MCF 10A (cell line): ENCODE measurements at regions not wholly inside any gene's neighbourhood (a gene's known extent, or its start where the extent isn't known, plus 50 kb on each side); places are given as distances from the start of the nearest gene placed in this dataset.

Experiments used
- BruUV-seq: library from RNA; stranded (reverse); fragments of 400-500 nt; replicated peaks from 2 replicates; lab custom pipeline; 2021; lab: Mats Ljungman, UMichigan
- CTCF ChIA-PET: fragments of 300-600 bp; sonication (Branson Sonifier 250); formaldehyde crosslinking; extraction: SDS; loops from one replicate; lab custom pipeline; 2021; ENCODE audit warnings: antibody characterized with exemption, inconsistent platforms; lab: Yijun Ruan, JAX
- POLR2A ChIA-PET: fragments of 300-600, 350-650 bp; sonication (Branson Sonifier 250); formaldehyde crosslinking; extraction: SDS; loops from one replicate; lab custom pipeline; 2020; ENCODE audit warnings: antibody characterized with exemption, inconsistent platforms; lab: Yijun Ruan, JAX
- DNase-seq: peaks from one replicate; pipeline ENCODE4 v3.0.0-alpha.2; 2018; ENCODE audit not compliant: unreplicated experiment
- H3K27ac Mint-ChIP-seq: one replicate; pipeline ENCODE4 v1.8.0; 2022; ENCODE audit warnings: mild to moderate bottlenecking, low read depth, mixed read lengths; ENCODE audit not compliant: unreplicated experiment
- H3K27me3 Mint-ChIP-seq: one replicate; pipeline ENCODE4 v1.8.0; 2022; ENCODE audit warnings: mixed read lengths; ENCODE audit not compliant: insufficient read depth, unreplicated experiment
- H3K36me3 Mint-ChIP-seq: one replicate; pipeline ENCODE4 v1.8.0; 2022; ENCODE audit warnings: mild to moderate bottlenecking, moderate library complexity, mixed read lengths; ENCODE audit not compliant: insufficient read depth, unreplicated experiment
- H3K4me1 Mint-ChIP-seq: one replicate; pipeline ENCODE4 v1.8.0; 2022; ENCODE audit warnings: mixed read lengths; ENCODE audit not compliant: insufficient read depth, unreplicated experiment
- H3K4me3 Mint-ChIP-seq: one replicate; pipeline ENCODE4 v1.8.0; 2022; ENCODE audit warnings: mild to moderate bottlenecking, moderate library complexity, mixed read lengths; ENCODE audit not compliant: unreplicated experiment
- H3K9me3 Mint-ChIP-seq: one replicate; pipeline ENCODE4 v1.8.0; 2022; ENCODE audit warnings: mixed read lengths; ENCODE audit not compliant: unreplicated experiment
- intact Hi-C: fragments of 100-400 bp; cut with micrococcal nuclease; formaldehyde crosslinking; loops from 2 replicates; pipeline ENCODE4 v1.14.1; 2022
- TF ChIP-seq, protein P1 (sequence below): fragments of 200-600 bp; IDR thresholded peaks from one replicate; pipeline ENCODE4 v1.8.0; 2022; ENCODE audit warnings: antibody characterized with exemption, mild to moderate bottlenecking; ENCODE audit not compliant: unreplicated experiment

DNA sequence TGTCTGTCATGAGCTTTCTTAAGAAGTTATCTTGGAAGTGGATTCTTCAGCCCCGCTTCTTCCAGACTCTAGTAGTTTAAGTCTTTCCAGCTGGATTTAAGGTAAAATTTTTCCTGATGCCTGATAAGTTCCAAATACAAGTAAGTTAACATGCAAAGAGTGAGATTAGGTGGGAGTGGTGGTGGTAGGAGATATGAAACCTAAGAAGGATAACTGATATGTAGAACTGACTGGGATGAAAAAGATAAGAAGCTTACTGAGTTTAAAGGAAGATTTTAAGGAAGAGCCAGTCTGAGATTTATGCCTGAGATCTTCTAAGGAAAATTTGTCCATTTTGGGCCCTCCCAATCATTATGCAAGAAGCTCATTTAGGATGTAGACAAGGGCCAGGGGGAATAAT is 250.9 kb upstream of the SYT10 start:
- TF ChIP-seq, protein P1, sequence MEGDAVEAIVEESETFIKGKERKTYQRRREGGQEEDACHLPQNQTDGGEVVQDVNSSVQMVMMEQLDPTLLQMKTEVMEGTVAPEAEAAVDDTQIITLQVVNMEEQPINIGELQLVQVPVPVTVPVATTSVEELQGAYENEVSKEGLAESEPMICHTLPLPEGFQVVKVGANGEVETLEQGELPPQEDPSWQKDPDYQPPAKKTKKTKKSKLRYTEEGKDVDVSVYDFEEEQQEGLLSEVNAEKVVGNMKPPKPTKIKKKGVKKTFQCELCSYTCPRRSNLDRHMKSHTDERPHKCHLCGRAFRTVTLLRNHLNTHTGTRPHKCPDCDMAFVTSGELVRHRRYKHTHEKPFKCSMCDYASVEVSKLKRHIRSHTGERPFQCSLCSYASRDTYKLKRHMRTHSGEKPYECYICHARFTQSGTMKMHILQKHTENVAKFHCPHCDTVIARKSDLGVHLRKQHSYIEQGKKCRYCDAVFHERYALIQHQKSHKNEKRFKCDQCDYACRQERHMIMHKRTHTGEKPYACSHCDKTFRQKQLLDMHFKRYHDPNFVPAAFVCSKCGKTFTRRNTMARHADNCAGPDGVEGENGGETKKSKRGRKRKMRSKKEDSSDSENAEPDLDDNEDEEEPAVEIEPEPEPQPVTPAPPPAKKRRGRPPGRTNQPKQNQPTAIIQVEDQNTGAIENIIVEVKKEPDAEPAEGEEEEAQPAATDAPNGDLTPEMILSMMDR, result no peak
- Mint-ChIP-seq H3K4me3 (no peak overlapping the region), H3K27ac (no peak overlapping the region), H3K4me1 (no peaks in the 10 kb centered on the region), H3K9me3 (peaks cover 21% of the 10 kb centered on the region), H3K36me3 (no peaks in the 10 kb centered on the region), H3K27me3 (no peaks in the 10 kb centered on the region)
- no TSS peak for BruUV-seq
- intact Hi-C loops, result no loop called here
- ChIA-PET CTCF (no interaction called here), POLR2A (no interaction called here)
- no peak for DNase-seq

DNA sequence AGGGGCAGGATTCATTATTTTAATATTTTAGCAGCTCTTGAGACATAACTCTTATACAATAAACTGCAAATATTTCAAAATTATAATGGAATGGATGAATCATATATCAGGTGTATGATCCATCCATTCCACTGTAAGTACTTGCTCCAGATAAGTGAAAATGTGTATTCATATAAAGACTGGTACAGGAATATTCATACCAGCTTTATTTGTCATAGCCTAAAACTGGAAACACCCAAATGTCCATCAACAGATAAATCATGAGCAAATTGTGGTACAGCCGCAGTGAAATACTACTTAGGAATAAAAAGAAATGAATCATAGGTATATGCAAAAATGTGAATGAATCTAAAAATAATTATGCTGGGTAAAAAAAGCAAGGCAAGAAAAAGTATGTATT is 263.6 kb upstream of the SYT10 start:
- H3K36me3 Mint-ChIP-seq, result no peaks in the 10 kb centered on the region
- H3K9me3 Mint-ChIP-seq, result peaks cover 12% of the 10 kb centered on the region
- BruUV-seq, result no TSS peak
- no peaks in the 10 kb centered on the region for H3K27me3 Mint-ChIP-seq
- TF ChIP-seq, protein P1, result no peak
- no peak for DNase-seq
- H3K4me3 Mint-ChIP-seq, result no peak overlapping the region
- CTCF ChIA-PET, result no interaction called here
- no peak overlapping the region for H3K27ac Mint-ChIP-seq
- no peaks in the 10 kb centered on the region for H3K4me1 Mint-ChIP-seq
- intact Hi-C loops, result no loop called here
- POLR2A ChIA-PET, result no interaction called here

DNA sequence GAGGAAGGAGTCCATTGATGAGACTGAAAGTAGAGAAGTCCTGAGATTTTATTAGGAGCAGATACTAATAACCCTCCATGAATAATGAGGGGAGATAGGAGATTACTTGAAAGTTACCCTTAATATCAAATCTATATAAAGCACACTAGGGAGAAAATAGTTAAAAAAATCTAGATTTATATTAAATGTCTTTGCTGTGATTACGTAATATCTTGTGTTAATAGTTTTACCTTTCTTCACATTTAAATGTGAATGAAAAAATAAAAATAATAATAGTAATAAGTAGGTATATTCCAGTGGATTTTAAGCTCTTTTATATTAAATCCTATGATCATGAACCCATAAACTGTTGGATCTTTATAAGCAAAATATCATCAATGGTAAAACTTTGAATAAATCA is 267.3 kb upstream of the SYT10 start:
- BruUV-seq, result no TSS peak
- no peak overlapping the region for H3K4me3 Mint-ChIP-seq

DNA sequence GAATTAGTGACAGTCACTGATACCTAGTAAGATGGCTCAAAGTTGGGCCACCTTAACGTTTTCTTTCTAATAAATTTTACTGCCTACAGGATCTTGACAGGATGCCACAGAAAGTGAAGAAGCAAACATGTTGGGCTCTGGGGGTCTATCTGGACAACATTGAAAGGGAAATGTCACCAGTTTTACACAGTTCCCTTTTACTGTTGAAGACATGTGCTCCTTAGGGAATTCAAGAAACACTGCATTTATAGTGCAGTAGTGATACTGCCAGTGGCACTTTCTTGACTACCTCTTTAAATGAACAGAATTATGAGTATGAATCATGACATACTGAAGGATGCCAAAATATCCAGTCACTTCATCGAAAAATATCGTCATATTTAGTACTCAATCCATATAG is 269.3 kb upstream of the SYT10 start:
- no TSS peak for BruUV-seq
- H3K27ac Mint-ChIP-seq, result no peak overlapping the region
- POLR2A ChIA-PET, result no interaction called here
- TF ChIP-seq, protein P1, result no peak
- intact Hi-C loops, result no loop called here
- no peaks in the 10 kb centered on the region for H3K27me3 Mint-ChIP-seq
- CTCF ChIA-PET, result no interaction called here
- H3K4me1 Mint-ChIP-seq, result no peaks in the 10 kb centered on the region
- DNase-seq, result no peak
- no peak overlapping the region for H3K4me3 Mint-ChIP-seq
- H3K9me3 Mint-ChIP-seq, result peaks cover 7% of the 10 kb centered on the region
- H3K36me3 Mint-ChIP-seq, result no peaks in the 10 kb centered on the region

More for the DNA sequence above, 267.3 kb upstream of the SYT10 start:
- no peak overlapping the region for H3K27ac Mint-ChIP-seq
- intact Hi-C loops, result no loop called here
- no peaks in the 10 kb centered on the region for H3K4me1 Mint-ChIP-seq
- DNase-seq, result no peak
- ChIA-PET CTCF (no interaction called here), POLR2A (no interaction called here)
- no peaks in the 10 kb centered on the region for H3K27me3 Mint-ChIP-seq
- no peaks in the 10 kb centered on the region for H3K36me3 Mint-ChIP-seq
- H3K9me3 Mint-ChIP-seq, result peaks cover 7% of the 10 kb centered on the region
- TF ChIP-seq, protein P1, result no peak
